Caco-2 (cell line): ENCODE measurements at regions not wholly inside any gene's neighbourhood (a gene's known extent, or its start where the extent isn't known, plus 50 kb on each side); places are given as distances from the start of the nearest gene placed in this dataset.

ENCODE experiments used
- BruUV-seq: library from RNA; stranded (reverse); fragments of 400-500 nt; replicated peaks from 2 replicates; lab custom pipeline; 2021; lab: Mats Ljungman, UMichigan
- CTCF ChIA-PET: fragments of 300-600 bp; sonication (Branson Sonifier 250); formaldehyde crosslinking; loops from one replicate; lab custom pipeline; 2022; ENCODE audit warnings: antibody characterized with exemption; lab: Charles Lee
- POLR2A ChIA-PET: fragments of 300-600 bp; sonication (Branson Sonifier 250); formaldehyde crosslinking; loops from one replicate; lab custom pipeline; 2022; ENCODE audit warnings: antibody characterized with exemption; lab: Charles Lee
- DNase-seq, 2 experiments: peaks; one replicate each; pipeline versions ENCODE4 v3.0.0 to v3.0.0-alpha.2; 2020 to 2022
- H3K27me3 ChIP-seq: replicated peaks from 2 replicates; pipeline ENCODE4 v1.6.0; 2011; ENCODE audit warnings: low read length; ENCODE audit not compliant: control insufficient read depth, insufficient read depth
- H3K36me3 ChIP-seq: 2 replicates; pipeline ENCODE4 v1.5.1; 2011; ENCODE audit warnings: low read length; ENCODE audit not compliant: control insufficient read depth, insufficient read depth
- H3K4me1 ChIP-seq: fragments of 250-450 bp; sonication (Bioruptor Pico); 2 replicates; pipeline ENCODE4 v1.5.1; 2020; ENCODE audit warnings: mild to moderate bottlenecking
- H3K4me3 ChIP-seq: 2 replicates; pipeline ENCODE4 v1.5.1; 2011; ENCODE audit warnings: low read depth, mild to moderate bottlenecking, control low read depth, low read length
- H3K9me3 ChIP-seq: fragments of 250-450 bp; sonication (Bioruptor Pico); 2 replicates; pipeline ENCODE4 v1.5.1; 2020; ENCODE audit warnings: mild to moderate bottlenecking, moderate library complexity
- H3K27ac Mint-ChIP-seq: one replicate; pipeline ENCODE4 v1.8.0; 2022; ENCODE audit warnings: mixed read lengths; ENCODE audit not compliant: unreplicated experiment
- H3K27me3 Mint-ChIP-seq: one replicate; pipeline ENCODE4 v1.8.0; 2022; ENCODE audit warnings: mixed read lengths; ENCODE audit not compliant: insufficient read depth, unreplicated experiment
- H3K36me3 Mint-ChIP-seq: one replicate; pipeline ENCODE4 v1.8.0; 2022; ENCODE audit warnings: mild to moderate bottlenecking, mixed read lengths; ENCODE audit not compliant: insufficient read depth, unreplicated experiment
- H3K4me1 Mint-ChIP-seq: one replicate; pipeline ENCODE4 v1.8.0; 2022; ENCODE audit warnings: low read depth, mixed read lengths; ENCODE audit not compliant: unreplicated experiment
- H3K4me3 Mint-ChIP-seq: one replicate; pipeline ENCODE4 v1.8.0; 2022; ENCODE audit warnings: mild to moderate bottlenecking, moderate library complexity, mixed read lengths; ENCODE audit not compliant: unreplicated experiment
- H3K9me3 Mint-ChIP-seq: one replicate; pipeline ENCODE4 v1.8.0; 2022; ENCODE audit warnings: mixed read lengths; ENCODE audit not compliant: unreplicated experiment
- intact Hi-C: fragments of 100-400 bp; cut with micrococcal nuclease; formaldehyde crosslinking; loops from one replicate; pipeline ENCODE4 v1.10.0; 2022; ENCODE audit not compliant: unreplicated experiment
- TF ChIP-seq, protein P1 (sequence below), 2 experiments: fragments of 200-600 bp in 1 of 2; IDR thresholded peaks; 1 replicate in 1 of 2; 2 replicates in 1 of 2; pipeline versions ENCODE4 v1.5.1 to v1.8.0; 2011 to 2022; ENCODE audit warnings: antibody characterized with exemption in 1 of 2, control low read depth in 1 of 2, inconsistent platforms in 1 of 2, low read depth in 1 of 2, low read length in 1 of 2, mild to moderate bottlenecking in 1 of 2, moderate library complexity in 1 of 2; ENCODE audit not compliant: insufficient read depth in 1 of 2, severe bottlenecking in 1 of 2, unreplicated experiment in 1 of 2

DNA sequence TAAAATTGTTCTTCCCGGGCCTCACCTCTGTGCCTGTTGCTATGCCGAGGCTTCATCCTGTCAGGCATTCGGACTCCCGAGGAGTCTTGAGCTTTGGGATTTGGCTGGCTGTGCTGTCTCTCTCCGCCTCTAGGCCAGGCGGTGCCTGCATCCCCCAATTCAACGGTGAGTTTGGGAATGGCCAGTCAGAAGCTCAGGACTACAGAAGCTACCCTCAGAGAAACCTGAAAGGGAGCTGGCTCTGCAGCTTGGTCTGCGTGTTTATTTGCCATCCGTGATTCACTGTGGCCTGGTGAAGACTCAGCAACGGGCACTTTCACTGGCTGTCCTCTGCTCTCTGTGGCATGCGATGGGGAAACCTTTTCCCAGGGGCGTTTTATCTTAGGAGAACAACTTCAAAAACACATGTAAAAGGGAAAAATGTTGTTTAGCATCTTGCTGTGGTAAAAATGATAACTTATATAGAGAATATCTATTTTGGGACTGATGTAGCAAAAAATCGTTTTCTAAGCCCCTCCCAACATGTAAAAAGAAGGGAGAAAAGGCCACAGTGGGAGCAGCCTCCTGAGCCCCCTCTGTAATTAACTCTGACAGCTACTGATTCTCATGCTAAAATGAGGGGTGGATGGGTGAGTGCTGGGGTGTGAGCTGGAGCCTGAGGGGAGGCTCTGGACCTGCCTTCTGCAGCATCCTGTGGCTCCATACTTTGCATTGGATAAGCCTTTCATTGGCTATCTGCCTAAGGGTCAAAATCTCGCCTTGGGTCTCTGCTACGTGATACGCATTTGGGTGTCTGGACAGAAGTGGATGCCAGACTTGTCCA lies 103.4 kb upstream of the KLHL25 start:
- no peaks in the 10 kb centered on the region for H3K36me3 ChIP-seq
- Mint-ChIP-seq H3K27me3 (peaks cover 24% of the 10 kb centered on the region), H3K27ac (no peak overlapping the region), H3K4me3 (no peak overlapping the region), H3K9me3 (peaks cover 19% of the 10 kb centered on the region), H3K4me1 (no peaks in the 10 kb centered on the region), H3K36me3 (peaks cover 9% of the 10 kb centered on the region)
- no peaks in the 10 kb centered on the region for H3K9me3 ChIP-seq
- no peak for DNase-seq
- CTCF ChIA-PET: interaction anchor here (0.6 kb wide), 1 partner anchor 167 kb away, joined by 6 read pairs; no protein-coding TSS in a partner anchor
- no TSS peak for BruUV-seq
- POLR2A ChIA-PET: no interaction called here
- no peaks in the 10 kb centered on the region; the same call in 1 of the 2 replicates for H3K27me3 ChIP-seq
- H3K4me1 ChIP-seq: no peaks in the 10 kb centered on the region
- TF ChIP-seq, protein P1, sequence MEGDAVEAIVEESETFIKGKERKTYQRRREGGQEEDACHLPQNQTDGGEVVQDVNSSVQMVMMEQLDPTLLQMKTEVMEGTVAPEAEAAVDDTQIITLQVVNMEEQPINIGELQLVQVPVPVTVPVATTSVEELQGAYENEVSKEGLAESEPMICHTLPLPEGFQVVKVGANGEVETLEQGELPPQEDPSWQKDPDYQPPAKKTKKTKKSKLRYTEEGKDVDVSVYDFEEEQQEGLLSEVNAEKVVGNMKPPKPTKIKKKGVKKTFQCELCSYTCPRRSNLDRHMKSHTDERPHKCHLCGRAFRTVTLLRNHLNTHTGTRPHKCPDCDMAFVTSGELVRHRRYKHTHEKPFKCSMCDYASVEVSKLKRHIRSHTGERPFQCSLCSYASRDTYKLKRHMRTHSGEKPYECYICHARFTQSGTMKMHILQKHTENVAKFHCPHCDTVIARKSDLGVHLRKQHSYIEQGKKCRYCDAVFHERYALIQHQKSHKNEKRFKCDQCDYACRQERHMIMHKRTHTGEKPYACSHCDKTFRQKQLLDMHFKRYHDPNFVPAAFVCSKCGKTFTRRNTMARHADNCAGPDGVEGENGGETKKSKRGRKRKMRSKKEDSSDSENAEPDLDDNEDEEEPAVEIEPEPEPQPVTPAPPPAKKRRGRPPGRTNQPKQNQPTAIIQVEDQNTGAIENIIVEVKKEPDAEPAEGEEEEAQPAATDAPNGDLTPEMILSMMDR (IDR thresholded peaks at IDR 0.05; ENCODE audit: insufficient read depth in 1 of 2, low read depth in 1 of 2, low read length in 1 of 2, severe bottlenecking in 1 of 2, unreplicated experiment in 1 of 2): no peak
- H3K4me3 ChIP-seq: no peak overlapping the region
- intact Hi-C loops: no loop called here

DNA sequence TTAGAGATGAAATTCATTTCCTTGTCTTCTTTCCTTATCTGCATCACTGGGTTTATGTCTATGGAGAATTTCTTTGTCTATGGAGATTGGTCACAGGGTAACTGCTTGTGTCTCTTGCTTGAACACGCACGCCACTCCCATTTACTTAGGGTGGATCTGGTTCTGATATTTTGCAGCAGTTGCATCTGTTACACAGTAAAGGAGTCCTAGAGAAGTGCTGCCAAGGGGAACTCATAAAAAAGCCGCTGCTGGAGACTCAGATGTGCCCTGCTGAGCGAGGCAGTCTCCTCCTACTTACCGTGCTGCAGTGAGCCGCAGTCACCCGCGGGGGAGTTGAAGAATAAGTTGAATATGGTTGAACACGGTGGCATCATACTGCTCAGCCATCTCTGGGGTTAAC lies 105.2 kb upstream of the KLHL25 start:
- Histone ChIP-seq H3K27me3 (no peaks in the 10 kb centered on the region; the same call in 1 of the 2 replicates), H3K4me3 (no peak overlapping the region), H3K36me3 (no peaks in the 10 kb centered on the region), H3K9me3 (no peaks in the 10 kb centered on the region), H3K4me1 (no peaks in the 10 kb centered on the region)
- H3K9me3 Mint-ChIP-seq: peaks cover 19% of the 10 kb centered on the region
- H3K27ac Mint-ChIP-seq: no peak overlapping the region
- intact Hi-C loops: no loop called here
- ChIA-PET POLR2A (no interaction called here), CTCF (no interaction called here)
- TF ChIP-seq, protein P1 (IDR thresholded peaks at IDR 0.05; ENCODE audit: insufficient read depth in 1 of 2, low read depth in 1 of 2, low read length in 1 of 2, severe bottlenecking in 1 of 2, unreplicated experiment in 1 of 2): no peak
- no peak for DNase-seq
- H3K4me3 Mint-ChIP-seq: no peak overlapping the region
- no TSS peak for BruUV-seq
- no peaks in the 10 kb centered on the region for H3K4me1 Mint-ChIP-seq
- peaks cover 9% of the 10 kb centered on the region for H3K36me3 Mint-ChIP-seq
- peaks cover 25% of the 10 kb centered on the region for H3K27me3 Mint-ChIP-seq

DNA sequence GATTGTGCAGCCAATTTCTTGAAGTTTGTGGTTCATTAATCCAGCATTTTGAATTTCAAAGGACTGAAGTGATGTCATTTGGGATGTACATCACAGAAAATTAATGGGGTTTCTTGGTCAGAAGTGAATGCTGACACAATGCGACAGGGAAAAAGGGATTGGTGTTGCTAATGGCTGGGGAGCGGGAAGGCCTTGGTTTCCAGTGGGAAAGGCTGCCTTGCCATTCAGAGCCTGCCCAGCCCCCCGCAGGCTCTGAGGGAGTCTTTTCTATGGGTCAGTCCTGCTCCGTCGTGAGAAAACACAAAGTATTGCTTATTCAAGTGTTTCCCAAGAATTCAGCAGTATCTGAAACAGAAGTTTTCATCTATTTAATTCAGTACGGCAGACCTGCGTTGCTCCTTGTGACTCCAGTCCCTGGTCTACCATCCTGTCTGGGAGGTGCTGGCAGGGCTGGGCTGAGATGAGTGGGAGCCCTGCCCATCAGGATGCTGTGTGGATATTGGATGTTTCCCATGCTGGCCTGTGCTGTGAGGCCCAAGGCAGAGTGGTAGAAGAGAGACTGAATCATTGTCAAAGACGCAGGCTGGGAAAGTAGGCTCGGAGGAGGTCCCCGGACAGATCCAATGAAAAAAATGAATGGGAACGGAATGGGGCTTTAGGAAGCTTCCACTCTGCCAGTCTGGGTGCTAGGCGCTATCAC lies 111.2 kb upstream of the KLHL25 start:
- no peaks in the 10 kb centered on the region for H3K9me3 ChIP-seq
- no peaks in the 10 kb centered on the region for H3K36me3 ChIP-seq
- no peak overlapping the region for H3K4me3 ChIP-seq
- intact Hi-C loops: no loop called here
- no TSS peak for BruUV-seq
- Mint-ChIP-seq H3K27me3 (peaks cover 13% of the 10 kb centered on the region), H3K27ac (no peak overlapping the region), H3K36me3 (no peaks in the 10 kb centered on the region), H3K4me3 (no peak overlapping the region), H3K9me3 (no peaks in the 10 kb centered on the region), H3K4me1 (no peaks in the 10 kb centered on the region)
- TF ChIP-seq, protein P1 (IDR thresholded peaks at IDR 0.05; ENCODE audit: insufficient read depth in 1 of 2, low read depth in 1 of 2, low read length in 1 of 2, severe bottlenecking in 1 of 2, unreplicated experiment in 1 of 2): no peak
- ChIA-PET POLR2A (no interaction called here), CTCF (no interaction called here)
- H3K27me3 ChIP-seq: no peaks in the 10 kb centered on the region
- no peak for DNase-seq
- no peaks in the 10 kb centered on the region for H3K4me1 ChIP-seq
